ENCODE measurements at regions not wholly inside any gene's neighbourhood (a gene's known extent, or its start where the extent isn't known, plus 50 kb on each side); places are given as distances from the start of the nearest gene placed in this dataset.

GRCh38 chr2:241981076-241981700 is 111.7 kb downstream of the RTP5 start:
- DNase-seq (ENCODE audit: low read depth in 1 of 2, low spot score in 1 of 2): no peak

- no peak for DNase-seq (ENCODE audit: low read depth in 1 of 2, low spot score in 1 of 2)
These were observed 113.4 kb downstream of the RTP5 start for GRCh38 chr2:241982706-241983570.

GRCh38 chr2:241983571-241984270 is 114.2 kb downstream of the RTP5 start:
- no peak for DNase-seq (ENCODE audit: low read depth in 1 of 2, low spot score in 1 of 2)

- DNase-seq (ENCODE audit: low read depth in 1 of 2, low spot score in 1 of 2): no peak
These were observed 114.7 kb downstream of the RTP5 start for GRCh38 chr2:241984271-241984655.

GRCh38 chr2:241984658-241985057 is 115.1 kb downstream of the RTP5 start:
- no peak for DNase-seq (ENCODE audit: low read depth in 1 of 2, low spot score in 1 of 2)

- peak in 1 of 2 donors; percentile 33 for DNase-seq (ENCODE audit: low read depth in 1 of 2, low spot score in 1 of 2)
These were observed 115.8 kb downstream of the RTP5 start for GRCh38 chr2:241985161-241985985.

- DNase-seq (ENCODE audit: low read depth in 1 of 2, low spot score in 1 of 2): no peak
These were observed 116.4 kb downstream of the RTP5 start for GRCh38 chr2:241985986-241986329.

- no peak for DNase-seq (ENCODE audit: low read depth in 1 of 2, low spot score in 1 of 2)
These were observed 117.5 kb downstream of the RTP5 start for GRCh38 chr2:241986836-241987641.

- DNase-seq (ENCODE audit: low read depth in 1 of 2, low spot score in 1 of 2): no peak
These were observed 118.2 kb downstream of the RTP5 start for GRCh38 chr2:241987726-241988125.

GRCh38 chr2:241988146-241988545 is 118.6 kb downstream of the RTP5 start:
- DNase-seq (ENCODE audit: low read depth in 1 of 2, low spot score in 1 of 2): no peak

- DNase-seq (ENCODE audit: low read depth in 1 of 2, low spot score in 1 of 2): no peak
These were observed 119.5 kb downstream of the RTP5 start for GRCh38 chr2:241989074-241989473.

GRCh38 chr2:241990466-241990865 is 120.9 kb downstream of the RTP5 start:
- DNase-seq (ENCODE audit: low read depth in 1 of 2, low spot score in 1 of 2): no peak

- DNase-seq (ENCODE audit: low read depth in 1 of 2, low spot score in 1 of 2): no peak
These were observed 121.8 kb downstream of the RTP5 start for GRCh38 chr2:241991299-241991698.

- no peak for DNase-seq (ENCODE audit: low read depth in 1 of 2, low spot score in 1 of 2)
These were observed 123.2 kb downstream of the RTP5 start for GRCh38 chr2:241992753-241993152.

GRCh38 chr2:241993386-241994005 is 124.0 kb downstream of the RTP5 start:
- no peak for DNase-seq (ENCODE audit: low read depth in 1 of 2, low spot score in 1 of 2)

GRCh38 chr2:241994086-241994485 is 124.6 kb downstream of the RTP5 start:
- no peak for DNase-seq (ENCODE audit: low read depth in 1 of 2, low spot score in 1 of 2)

- DNase-seq (ENCODE audit: low read depth in 1 of 2, low spot score in 1 of 2): no peak
These were observed 125.2 kb downstream of the RTP5 start for GRCh38 chr2:241994556-241995213.

- no peak for DNase-seq (ENCODE audit: low read depth in 1 of 2, low spot score in 1 of 2)
These were observed 126.6 kb downstream of the RTP5 start for GRCh38 chr2:241996100-241996499.

GRCh38 chr2:241997017-241997416 is 127.5 kb downstream of the RTP5 start:
- no peak for DNase-seq (ENCODE audit: low read depth in 1 of 2, low spot score in 1 of 2)

All from activated CD4-positive, alpha-beta T cell treated with anti-CD3 and anti-CD28 coated beads, Interleukin-2, amount 50 U/mL, for 24 hours (primary cell).